ENCODE measurements at regions not wholly inside any gene's neighbourhood (a gene's known extent, or its start where the extent isn't known, plus 50 kb on each side); places are given as distances from the start of the nearest gene placed in this dataset.

- TF ChIP-seq MAFK (IDR thresholded peaks at IDR 0.05; ENCODE audit: low read depth, low read length), result no peak
- TF ChIP-seq MAZ (IDR thresholded peaks at IDR 0.05; ENCODE audit: borderline replicate concordance, low read depth, low read length), result no peak
- TF ChIP-seq BHLHE40 (IDR thresholded peaks at IDR 0.05; ENCODE audit: low read depth, low read length), result no peak
- no peak for TF ChIP-seq SMC3 (IDR thresholded peaks at IDR 0.05; ENCODE audit: low read depth, low read length)
- TF ChIP-seq MXI1 (IDR thresholded peaks at IDR 0.05; ENCODE audit: borderline replicate concordance, low read depth, low read length), result no peak
- no peak for TF ChIP-seq POLR2A (IDR thresholded peaks at IDR 0.05; ENCODE audit: low read depth, low read length)
- TF ChIP-seq FOS (IDR thresholded peaks at IDR 0.05; ENCODE audit: low read depth, low read length), result no peak
- no peak for TF ChIP-seq CHD1 (IDR thresholded peaks at IDR 0.05; ENCODE audit: low read depth, low read length)
- H4K8ac ChIP-seq (ENCODE audit: low read depth in 2 of 2, low read length in 2 of 2), result no peak overlapping the region
- H2BK15ac ChIP-seq (ENCODE audit: low read depth, low read length), result no peak overlapping the region
- no peak overlapping the region for H3K18ac ChIP-seq (ENCODE audit: low read depth, low read length)
- no peak overlapping the region for H2AK9ac ChIP-seq (replicated peaks; ENCODE audit: low read depth, low read length, poor library complexity)
- H3K4ac ChIP-seq (ENCODE audit: low read depth, low read length), result no peak overlapping the region
- ATAC-seq (ENCODE audit: low read depth), result no peak
- no peak overlapping the region for H2BK120ac ChIP-seq (ENCODE audit: low read depth, low read length)
- peaks cover 1% of the 10 kb centered on the region; the same call in 1 of the 2 replicates for H3K9me3 ChIP-seq (ENCODE audit: control insufficient read depth, insufficient read depth, low read length)
- no peak overlapping the region for H3K4me3 ChIP-seq (ENCODE audit: insufficient read depth, low read depth, low read length)
- H2BK5ac ChIP-seq (ENCODE audit: low read depth, low read length, poor library complexity, severe bottlenecking), result no peak overlapping the region
- WGBS, 2 experiments (ENCODE audit: extremely low coverage in 2 of 2, insufficient read length in 1 of 2), result 92% methylated on average over 7 of the region's 12 CpGs; no CpG with 5 or more reads in 1 of the 2 experiments
- POLR2A ChIA-PET (ENCODE audit: unreplicated experiment), result no interaction called here
- no peaks in the 10 kb centered on the region for H3K79me1 ChIP-seq (ENCODE audit: low read depth in 1 of 2, low read length in 2 of 2)
- H3K27ac ChIP-seq (ENCODE audit: insufficient read depth, low read length), result no peak overlapping the region
- no TSS peak for BruUV-seq (replicated peaks)
- CTCF ChIA-PET, result no interaction called here
- H3K23ac ChIP-seq (ENCODE audit: low read depth, low read length), result no peak overlapping the region
- no peak overlapping the region for H2AFZ ChIP-seq (replicated peaks; ENCODE audit: low read length, poor library complexity)
- H4K5ac ChIP-seq (ENCODE audit: low read depth, low read length), result no peak overlapping the region
- no peak overlapping the region for H3K56ac ChIP-seq (ENCODE audit: extremely low read depth, insufficient read depth, low read length)
- no peaks in the 10 kb centered on the region for H3K4me1 ChIP-seq (ENCODE audit: control insufficient read depth, insufficient read depth, low read length)
- no peak overlapping the region for H3K9ac ChIP-seq (ENCODE audit: low read depth, low read length)
- no peaks in the 10 kb centered on the region for H3K36me3 ChIP-seq (ENCODE audit: control insufficient read depth, insufficient read depth, low read length)
- H4K91ac ChIP-seq (ENCODE audit: insufficient read depth, low read depth, low read length), result no peak overlapping the region
- no peak overlapping the region for H2AK5ac ChIP-seq (ENCODE audit: low read depth, low read length)
- H3K4me2 ChIP-seq (ENCODE audit: low read depth, low read length), result no peak overlapping the region
- no peak overlapping the region for H3K14ac ChIP-seq (replicated peaks; ENCODE audit: low read depth, low read length)
- H4K20me1 ChIP-seq (ENCODE audit: insufficient read depth, low read length), result no peaks in the 10 kb centered on the region
- intact Hi-C loops (cut with micrococcal nuclease), result no loop called here
- no peak for DNase-seq
- dilution Hi-C loops (cut with HindIII; ENCODE audit: low sequenced_read_pairs, unreplicated experiment), result no loop called here
- in situ Hi-C loops (cut with MboI; ENCODE audit: low sequenced_read_pairs), result no loop called here
- H3K27me3 ChIP-seq (ENCODE audit: control insufficient read depth, insufficient read depth, low read length), result peaks cover 38% of the 10 kb centered on the region
- H3K9me1 ChIP-seq (ENCODE audit: insufficient read depth, low read length), result no peaks in the 10 kb centered on the region
- no peak overlapping the region for H2BK20ac ChIP-seq (ENCODE audit: low read depth, low read length)
These were observed 128.7 kb upstream of the TLE3 start for GRCh38 chr15:70226337-70226980.
